ENCODE measurements at regions not wholly inside any gene's neighbourhood (a gene's known extent, or its start where the extent isn't known, plus 50 kb on each side); places are given as distances from the start of the nearest gene placed in this dataset.

GRCh38 chr9:99712214-99712613 is 109.5 kb upstream of the NR4A3 start:
- TF ChIP-seq CTCF (IDR thresholded peaks at IDR 0.05; ENCODE audit: borderline replicate concordance, extremely low read depth, low read length, poor library complexity, severe bottlenecking) (no peak), EZH2 (IDR thresholded peaks at IDR 0.05; ENCODE audit: borderline replicate concordance, low read depth, low read length, severe bottlenecking) (no peak)

Measured in DND-41 (cell line).